ENCODE measurements at regions not wholly inside any gene's neighbourhood (a gene's known extent, or its start where the extent isn't known, plus 50 kb on each side); places are given as distances from the start of the nearest gene placed in this dataset.

DNA sequence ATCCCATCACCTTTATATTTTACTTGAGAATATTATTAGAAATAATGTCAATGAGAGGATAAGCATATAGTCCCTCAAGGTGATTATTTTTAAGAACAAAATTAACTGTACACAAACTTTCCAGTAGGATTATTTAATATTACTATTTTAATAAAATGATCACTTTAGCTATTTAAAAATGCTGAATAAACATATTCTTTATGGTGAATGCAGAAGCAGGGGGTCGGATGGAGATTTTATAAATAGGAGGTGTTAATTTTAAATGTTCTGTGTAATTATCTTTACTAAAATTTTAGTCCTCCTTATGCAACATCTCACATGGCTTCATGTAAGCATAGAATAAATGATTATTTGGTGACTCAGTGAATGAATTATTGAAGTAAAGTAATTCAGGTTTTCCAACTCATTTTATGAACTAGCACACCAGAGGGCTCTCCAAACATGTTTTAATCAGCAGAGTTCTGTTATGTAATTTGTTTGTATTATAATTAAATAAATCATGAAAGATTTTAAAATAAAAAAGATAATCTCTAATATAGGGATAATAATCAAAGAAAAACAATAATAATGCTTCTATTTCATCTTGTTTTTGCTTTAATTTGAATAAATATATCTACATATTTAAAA, 1635.2 kb downstream of the EFNB2 start:
- no peak for DNase-seq (ENCODE audit: low read depth)
- H3K4me3 ChIP-seq (ENCODE audit: low read depth, low read length), result no peak overlapping the region
- TF ChIP-seq, protein P1, sequence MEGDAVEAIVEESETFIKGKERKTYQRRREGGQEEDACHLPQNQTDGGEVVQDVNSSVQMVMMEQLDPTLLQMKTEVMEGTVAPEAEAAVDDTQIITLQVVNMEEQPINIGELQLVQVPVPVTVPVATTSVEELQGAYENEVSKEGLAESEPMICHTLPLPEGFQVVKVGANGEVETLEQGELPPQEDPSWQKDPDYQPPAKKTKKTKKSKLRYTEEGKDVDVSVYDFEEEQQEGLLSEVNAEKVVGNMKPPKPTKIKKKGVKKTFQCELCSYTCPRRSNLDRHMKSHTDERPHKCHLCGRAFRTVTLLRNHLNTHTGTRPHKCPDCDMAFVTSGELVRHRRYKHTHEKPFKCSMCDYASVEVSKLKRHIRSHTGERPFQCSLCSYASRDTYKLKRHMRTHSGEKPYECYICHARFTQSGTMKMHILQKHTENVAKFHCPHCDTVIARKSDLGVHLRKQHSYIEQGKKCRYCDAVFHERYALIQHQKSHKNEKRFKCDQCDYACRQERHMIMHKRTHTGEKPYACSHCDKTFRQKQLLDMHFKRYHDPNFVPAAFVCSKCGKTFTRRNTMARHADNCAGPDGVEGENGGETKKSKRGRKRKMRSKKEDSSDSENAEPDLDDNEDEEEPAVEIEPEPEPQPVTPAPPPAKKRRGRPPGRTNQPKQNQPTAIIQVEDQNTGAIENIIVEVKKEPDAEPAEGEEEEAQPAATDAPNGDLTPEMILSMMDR (IDR thresholded peaks at IDR 0.05; ENCODE audit: control insufficient read depth, extremely low read depth, insufficient read depth), result no peak

DNA sequence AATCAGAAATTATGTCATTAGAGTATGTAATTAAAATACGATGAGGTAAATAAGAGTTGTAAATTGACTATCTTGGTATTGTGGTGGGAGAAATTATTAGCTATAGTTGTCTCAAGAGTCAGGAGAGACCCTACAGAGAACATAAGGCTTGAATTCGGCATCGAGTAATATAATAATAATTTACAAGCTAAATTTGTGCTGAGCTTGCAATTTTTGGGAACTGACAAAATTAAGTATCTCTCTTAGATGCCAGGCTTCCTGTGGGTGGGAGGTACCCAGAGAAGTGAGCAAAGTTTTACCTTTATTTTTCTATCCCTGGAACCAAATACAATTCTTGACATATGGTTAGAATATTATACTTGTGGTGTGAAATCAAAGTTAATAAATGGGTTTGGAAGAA, 1637.0 kb downstream of the EFNB2 start:
- TF ChIP-seq, protein P1 (IDR thresholded peaks at IDR 0.05; ENCODE audit: control insufficient read depth, extremely low read depth, insufficient read depth), result no peak
- H3K4me3 ChIP-seq (ENCODE audit: low read depth, low read length), result no peak overlapping the region
- no peak for DNase-seq (ENCODE audit: low read depth)

DNA sequence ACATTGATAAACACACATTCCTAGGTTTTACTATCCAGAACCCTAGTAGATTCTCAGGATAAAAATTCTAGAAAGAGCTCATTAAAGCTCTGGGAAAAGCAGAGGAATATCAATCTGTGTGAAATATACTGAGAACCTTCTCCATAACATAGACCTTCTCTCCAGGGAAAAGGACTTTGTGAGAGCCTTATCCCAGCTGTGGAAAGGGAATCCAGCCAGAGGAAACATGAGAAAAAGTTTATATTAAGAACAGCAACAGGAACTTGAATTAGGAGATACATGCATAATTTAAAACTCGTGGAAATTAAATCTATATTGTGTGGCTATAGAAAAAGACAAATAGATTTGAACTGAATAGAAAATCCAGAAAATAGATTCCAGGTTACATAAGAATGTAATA, 1639.9 kb downstream of the EFNB2 start:
- no peak overlapping the region for H3K4me3 ChIP-seq (ENCODE audit: low read depth, low read length)
- no peak for DNase-seq (ENCODE audit: low read depth)

DNA sequence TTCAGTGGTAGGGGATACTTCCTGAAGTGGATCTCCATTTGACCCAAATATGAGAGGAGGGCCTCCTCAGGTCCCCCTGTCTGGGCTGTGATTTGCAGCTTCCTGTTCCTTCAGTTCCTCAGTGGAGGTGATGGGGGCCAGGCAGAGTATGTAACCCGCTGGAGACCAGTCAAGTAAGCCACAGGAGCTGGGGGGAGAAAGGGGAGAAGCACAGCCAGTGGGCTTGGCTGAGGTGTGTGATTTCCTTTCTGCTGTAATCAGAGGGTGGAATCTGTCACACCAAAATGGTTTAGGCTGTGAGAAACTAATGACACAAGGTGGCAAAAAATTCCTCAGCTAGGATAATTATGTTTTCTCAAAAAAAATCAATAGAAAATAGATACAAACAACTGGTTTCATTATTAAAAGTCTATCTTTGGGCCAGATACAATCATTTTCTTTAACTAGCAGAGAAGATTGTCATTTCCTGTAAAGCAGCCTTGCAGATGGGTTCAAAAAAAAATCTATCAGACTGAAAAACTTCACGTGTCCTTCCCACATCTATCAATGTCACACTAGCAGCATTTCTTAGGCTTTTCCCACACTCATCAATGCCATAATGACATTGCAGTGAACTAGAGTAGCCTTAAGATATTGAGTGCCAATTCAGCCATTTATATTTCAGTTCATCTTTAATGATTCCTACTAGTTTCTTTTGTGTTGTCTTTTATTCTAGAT, 1660.3 kb downstream of the EFNB2 start:
- no peak for DNase-seq (ENCODE audit: low read depth)
- TF ChIP-seq, protein P1 (IDR thresholded peaks at IDR 0.05; ENCODE audit: control insufficient read depth, extremely low read depth, insufficient read depth), result no peak
- H3K4me3 ChIP-seq (ENCODE audit: low read depth, low read length), result no peak overlapping the region

More for the DNA sequence above, 1639.9 kb downstream of the EFNB2 start:
- TF ChIP-seq, protein P1 (IDR thresholded peaks at IDR 0.05; ENCODE audit: control insufficient read depth, extremely low read depth, insufficient read depth), result no peak

DNA sequence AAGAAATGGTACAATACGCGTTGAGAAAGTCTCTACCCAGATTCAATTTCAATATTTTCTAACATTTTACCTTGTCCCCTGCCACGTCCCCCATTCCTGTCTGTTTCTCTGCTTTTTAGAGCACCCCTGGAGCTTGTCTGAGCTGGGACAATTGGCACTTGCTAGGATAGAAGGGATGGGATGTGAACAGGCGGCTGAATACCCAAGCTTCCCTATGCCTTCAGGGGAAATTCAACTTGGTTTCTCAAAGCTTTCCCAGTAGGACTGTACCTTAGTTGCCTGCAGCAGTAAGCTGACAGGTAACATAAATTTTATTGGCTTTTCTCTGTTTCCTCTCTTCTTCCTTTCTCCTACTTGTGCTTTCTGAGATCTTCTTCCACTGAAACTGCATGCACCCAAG, 1663.3 kb downstream of the EFNB2 start:
- no peak overlapping the region for H3K4me3 ChIP-seq (ENCODE audit: low read depth, low read length)
- TF ChIP-seq, protein P1 (IDR thresholded peaks at IDR 0.05; ENCODE audit: control insufficient read depth, extremely low read depth, insufficient read depth), result no peak
- no peak for DNase-seq (ENCODE audit: low read depth)

DNA sequence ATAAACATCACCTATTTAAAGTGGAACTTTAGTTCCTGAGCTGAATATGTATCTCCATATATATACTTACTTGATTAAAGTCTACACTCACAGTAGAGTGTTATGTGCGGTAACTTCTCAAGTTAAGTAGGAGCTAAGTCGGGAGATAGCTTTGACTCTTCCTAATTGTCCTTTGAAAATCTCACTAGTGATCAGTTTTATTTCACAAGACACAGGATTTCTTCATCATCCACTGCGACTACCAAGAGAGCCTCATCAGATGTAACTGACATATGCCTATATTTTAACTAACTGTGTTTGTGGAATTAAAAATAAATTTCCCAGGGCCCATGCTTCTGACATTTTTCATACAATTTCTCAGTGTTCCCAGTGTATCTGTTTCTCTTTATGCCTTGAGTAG, 1664.0 kb downstream of the EFNB2 start:
- H3K4me3 ChIP-seq (ENCODE audit: low read depth, low read length), result no peak overlapping the region
- no peak for DNase-seq (ENCODE audit: low read depth)
- TF ChIP-seq, protein P1 (IDR thresholded peaks at IDR 0.05; ENCODE audit: control insufficient read depth, extremely low read depth, insufficient read depth), result no peak

All from LNCaP clone FGC (cell line).